Cardiac fibroblast (primary cell): ENCODE measurements at regions not wholly inside any gene's neighbourhood (a gene's known extent, or its start where the extent isn't known, plus 50 kb on each side); places are given as distances from the start of the nearest gene placed in this dataset.

Experiments
- DNase-seq, 2 donors: peaks; one replicate each; pipeline versions ENCODE4 v3.0.0 to v3.0.0-alpha.2; 2010; ENCODE audit warnings: low read depth in 2 of 2
- H3K4me3 ChIP-seq, 2 donors: replicated peaks in 1 of 2; 1 replicate in 1 of 2; 2 replicates in 1 of 2; pipeline ENCODE4 v1.5.1; 2011; ENCODE audit warnings: low read depth in 2 of 2, low read length in 2 of 2, mild to moderate bottlenecking in 2 of 2, moderate library complexity in 1 of 2
- TF ChIP-seq, protein P1 (sequence below): IDR thresholded peaks from one replicate; pipeline ENCODE4 v1.5.1; 2011; ENCODE audit warnings: low read depth, mild to moderate bottlenecking, low read length, inconsistent platforms

GRCh38 chr9:13576101-13576500 is 296.6 kb upstream of the MPDZ start:
- H3K4me3 ChIP-seq: no peak overlapping the region
- peak; percentile 22 to 54 for DNase-seq
- TF ChIP-seq, protein P1, sequence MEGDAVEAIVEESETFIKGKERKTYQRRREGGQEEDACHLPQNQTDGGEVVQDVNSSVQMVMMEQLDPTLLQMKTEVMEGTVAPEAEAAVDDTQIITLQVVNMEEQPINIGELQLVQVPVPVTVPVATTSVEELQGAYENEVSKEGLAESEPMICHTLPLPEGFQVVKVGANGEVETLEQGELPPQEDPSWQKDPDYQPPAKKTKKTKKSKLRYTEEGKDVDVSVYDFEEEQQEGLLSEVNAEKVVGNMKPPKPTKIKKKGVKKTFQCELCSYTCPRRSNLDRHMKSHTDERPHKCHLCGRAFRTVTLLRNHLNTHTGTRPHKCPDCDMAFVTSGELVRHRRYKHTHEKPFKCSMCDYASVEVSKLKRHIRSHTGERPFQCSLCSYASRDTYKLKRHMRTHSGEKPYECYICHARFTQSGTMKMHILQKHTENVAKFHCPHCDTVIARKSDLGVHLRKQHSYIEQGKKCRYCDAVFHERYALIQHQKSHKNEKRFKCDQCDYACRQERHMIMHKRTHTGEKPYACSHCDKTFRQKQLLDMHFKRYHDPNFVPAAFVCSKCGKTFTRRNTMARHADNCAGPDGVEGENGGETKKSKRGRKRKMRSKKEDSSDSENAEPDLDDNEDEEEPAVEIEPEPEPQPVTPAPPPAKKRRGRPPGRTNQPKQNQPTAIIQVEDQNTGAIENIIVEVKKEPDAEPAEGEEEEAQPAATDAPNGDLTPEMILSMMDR: no peak

- no peak overlapping the region for H3K4me3 ChIP-seq
- DNase-seq: peak; percentile 59 to 94
- TF ChIP-seq, protein P1: no peak
Observed at GRCh38 chr9:13575558-13575957, 296.1 kb upstream of the MPDZ start.

GRCh38 chr9:13570068-13570974 is 290.8 kb upstream of the MPDZ start:
- DNase-seq: peak; percentile 50 to 96
- TF ChIP-seq, protein P1: no peak
- H3K4me3 ChIP-seq: no peak overlapping the region

DNA sequence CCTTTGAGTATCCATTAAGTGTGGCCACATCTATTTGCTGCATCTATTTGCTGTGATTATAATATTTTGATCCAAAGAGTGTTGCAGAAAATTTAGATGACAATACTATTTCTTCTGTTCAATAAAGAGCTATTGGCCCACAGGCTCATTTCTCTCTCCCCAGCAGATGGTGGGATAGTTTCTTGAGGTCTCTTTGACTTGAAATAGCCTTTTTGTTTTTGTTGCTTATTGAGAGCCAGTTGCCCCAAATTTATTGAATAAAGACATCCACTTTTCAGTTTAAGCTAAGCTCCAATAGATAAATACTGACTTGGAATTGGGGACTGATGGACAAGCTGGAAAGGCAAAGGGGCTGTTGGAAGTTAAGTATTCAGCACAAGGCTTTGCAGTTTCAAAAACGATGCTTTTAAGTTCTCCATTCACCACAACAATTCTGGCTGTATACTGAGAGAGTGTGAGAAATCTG is 290.1 kb upstream of the MPDZ start:
- TF ChIP-seq, protein P1: no peak
- H3K4me3 ChIP-seq: no peak overlapping the region
- no peak for DNase-seq

DNA sequence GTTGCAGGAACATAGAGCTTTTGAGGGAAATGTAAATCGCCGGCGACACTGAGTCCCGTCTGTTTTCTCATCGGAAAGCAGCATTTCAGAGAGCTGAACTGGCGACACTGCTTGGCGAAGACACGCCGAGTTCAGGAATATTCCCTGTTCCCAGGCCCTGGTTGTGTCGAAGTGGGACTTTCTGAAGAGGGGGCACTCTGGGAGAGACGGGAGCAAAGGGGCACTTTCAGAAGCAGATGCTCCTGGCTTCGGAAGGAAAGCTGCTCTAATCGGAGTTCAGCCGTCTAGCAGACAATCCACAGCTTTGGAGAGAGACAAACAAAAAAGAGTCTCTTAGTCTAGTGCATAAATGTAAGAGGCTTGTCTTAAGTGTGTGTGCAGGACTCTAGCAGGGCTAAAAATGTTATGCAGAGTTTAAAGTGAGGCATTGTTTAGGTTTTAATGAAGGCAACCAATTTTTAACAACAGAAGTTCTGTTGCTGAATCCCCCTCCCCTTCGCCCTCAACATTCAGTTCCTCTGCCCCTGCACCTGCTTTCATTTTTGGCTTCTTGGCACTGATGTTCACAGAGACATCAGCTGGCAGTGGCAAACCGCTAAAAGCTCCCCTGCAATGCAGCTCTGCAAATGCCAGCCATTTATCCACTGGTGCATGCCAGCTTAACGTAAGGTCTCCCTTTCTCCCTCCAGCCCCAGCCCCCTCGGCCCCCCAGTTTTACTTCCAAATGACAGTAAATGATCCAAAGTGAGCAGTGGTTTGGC is 289.5 kb upstream of the MPDZ start:
- peak overlapping the region in 1 of 2 donors; percentile 33 for H3K4me3 ChIP-seq
- peak in 1 of 2 donors; percentile 17 for DNase-seq
- TF ChIP-seq, protein P1: no peak

- peak; percentile 46 to 63 for DNase-seq
- TF ChIP-seq, protein P1: no peak
- H3K4me3 ChIP-seq: peak overlapping the region in 1 of 2 donors; percentile 33
Observed at GRCh38 chr9:13568405-13568804, 288.9 kb upstream of the MPDZ start.
